ENCODE measurements at regions not wholly inside any gene's neighbourhood (a gene's known extent, or its start where the extent isn't known, plus 50 kb on each side); places are given as distances from the start of the nearest gene placed in this dataset.

DNA sequence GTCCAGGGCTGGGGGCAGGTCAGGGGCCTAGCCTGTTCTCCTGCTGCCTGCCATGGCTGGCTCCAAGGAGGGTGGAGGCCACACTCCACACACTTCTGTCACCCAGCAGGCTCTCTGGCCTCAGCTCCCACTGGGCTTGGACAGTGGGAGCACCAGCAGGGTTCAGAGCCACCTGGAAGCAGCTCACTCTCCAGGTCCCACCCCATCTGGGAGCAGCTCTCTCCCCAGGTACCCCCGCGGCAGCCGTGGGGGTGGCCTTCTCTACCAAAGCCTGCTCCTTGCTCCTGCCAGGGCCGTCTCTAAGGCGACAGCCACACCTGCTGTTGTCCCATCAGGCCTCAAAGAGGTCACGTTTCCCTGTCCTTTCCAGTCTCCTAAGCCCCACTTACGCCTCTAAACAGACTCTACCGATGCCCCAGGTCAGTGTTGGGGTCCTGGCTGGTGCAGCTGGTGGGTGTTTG is 142.5 kb upstream of the RET start:
- Histone ChIP-seq H3K36me3 (ENCODE audit: control insufficient read depth, insufficient read depth, low read length, severe bottlenecking) (no peaks in the 10 kb centered on the region), H3K9ac (ENCODE audit: low read length) (no peak overlapping the region), H3K27me3 (replicated peaks; ENCODE audit: control insufficient read depth, insufficient read depth, low read length) (peaks cover 70% of the 10 kb centered on the region), H3K4me1 (ENCODE audit: control insufficient read depth, insufficient read depth, low read length) (no peaks in the 10 kb centered on the region), H3K4me3 (ENCODE audit: low read length) (no peak overlapping the region), H3K9me3 (ENCODE audit: control insufficient read depth, low read length) (no peaks in the 10 kb centered on the region)
- DNase-seq (ENCODE audit: low read depth) = no peak

DNA sequence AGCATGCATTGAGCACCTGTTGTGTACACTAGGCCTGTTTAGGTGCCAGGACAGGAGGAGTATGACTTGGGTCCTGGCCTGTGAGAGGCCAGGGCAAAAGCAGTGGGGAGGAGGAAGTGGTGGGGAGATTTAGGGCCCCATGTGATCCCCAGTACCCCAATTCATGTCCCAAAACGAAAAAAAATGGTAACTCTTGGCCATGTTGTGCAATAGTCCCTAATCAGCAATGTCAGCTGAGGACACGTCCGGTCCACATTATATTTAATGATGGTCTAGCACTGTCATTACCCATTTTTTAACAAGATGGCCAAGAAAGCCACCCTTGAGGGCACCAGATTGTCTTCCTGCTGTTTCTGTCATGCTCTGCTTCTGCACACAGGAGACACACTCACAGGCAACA is 142.0 kb upstream of the RET start:
- no peaks in the 10 kb centered on the region for H3K36me3 ChIP-seq (ENCODE audit: control insufficient read depth, insufficient read depth, low read length, severe bottlenecking)
- DNase-seq (ENCODE audit: low read depth) = no peak
- H3K27me3 ChIP-seq (replicated peaks; ENCODE audit: control insufficient read depth, insufficient read depth, low read length) = peaks cover 66% of the 10 kb centered on the region
- no peaks in the 10 kb centered on the region for H3K4me1 ChIP-seq (ENCODE audit: control insufficient read depth, insufficient read depth, low read length)
- H3K9me3 ChIP-seq (ENCODE audit: control insufficient read depth, low read length) = no peaks in the 10 kb centered on the region
- H3K4me3 ChIP-seq (ENCODE audit: low read length) = no peak overlapping the region
- no peak overlapping the region for H3K9ac ChIP-seq (ENCODE audit: low read length)

- no peak overlapping the region for H3K9ac ChIP-seq (ENCODE audit: low read length)
- no peak overlapping the region for H3K4me3 ChIP-seq (ENCODE audit: low read length)
- H3K9me3 ChIP-seq (ENCODE audit: control insufficient read depth, low read length) = no peaks in the 10 kb centered on the region
- no peaks in the 10 kb centered on the region for H3K4me1 ChIP-seq (ENCODE audit: control insufficient read depth, insufficient read depth, low read length)
- H3K36me3 ChIP-seq (ENCODE audit: control insufficient read depth, insufficient read depth, low read length, severe bottlenecking) = no peaks in the 10 kb centered on the region
- H3K27me3 ChIP-seq (replicated peaks; ENCODE audit: control insufficient read depth, insufficient read depth, low read length) = peaks cover 60% of the 10 kb centered on the region
- DNase-seq (ENCODE audit: low read depth) = no peak
Observed at GRCh38 chr10:42935466-42935865, 141.4 kb upstream of the RET start.

DNA sequence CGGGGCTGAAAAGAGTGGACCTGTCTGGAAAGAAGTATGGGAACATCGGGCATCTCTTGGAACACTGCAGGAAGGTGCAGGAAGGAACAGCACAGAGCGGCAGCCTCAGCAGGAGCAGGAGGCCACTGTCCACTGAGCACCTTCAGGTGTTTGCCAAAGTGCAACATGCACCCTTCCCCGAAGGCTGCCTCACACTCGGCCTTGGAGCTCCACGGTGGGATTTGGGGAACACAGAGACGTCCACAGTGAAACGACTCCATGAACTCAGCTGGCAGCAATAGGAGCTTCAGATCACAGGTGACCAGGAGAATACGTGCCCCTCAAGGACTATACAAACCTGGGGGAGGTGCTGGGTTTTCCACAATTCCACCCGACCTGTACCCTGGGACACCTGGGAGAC is 140.3 kb upstream of the RET start:
- Histone ChIP-seq H3K9ac (ENCODE audit: low read length) (no peak overlapping the region), H3K36me3 (ENCODE audit: control insufficient read depth, insufficient read depth, low read length, severe bottlenecking) (no peaks in the 10 kb centered on the region), H3K4me1 (ENCODE audit: control insufficient read depth, insufficient read depth, low read length) (no peaks in the 10 kb centered on the region), H3K9me3 (ENCODE audit: control insufficient read depth, low read length) (no peaks in the 10 kb centered on the region), H3K27me3 (replicated peaks; ENCODE audit: control insufficient read depth, insufficient read depth, low read length) (peaks cover 52% of the 10 kb centered on the region), H3K4me3 (ENCODE audit: low read length) (no peak overlapping the region)
- DNase-seq (ENCODE audit: low read depth) = no peak

DNA sequence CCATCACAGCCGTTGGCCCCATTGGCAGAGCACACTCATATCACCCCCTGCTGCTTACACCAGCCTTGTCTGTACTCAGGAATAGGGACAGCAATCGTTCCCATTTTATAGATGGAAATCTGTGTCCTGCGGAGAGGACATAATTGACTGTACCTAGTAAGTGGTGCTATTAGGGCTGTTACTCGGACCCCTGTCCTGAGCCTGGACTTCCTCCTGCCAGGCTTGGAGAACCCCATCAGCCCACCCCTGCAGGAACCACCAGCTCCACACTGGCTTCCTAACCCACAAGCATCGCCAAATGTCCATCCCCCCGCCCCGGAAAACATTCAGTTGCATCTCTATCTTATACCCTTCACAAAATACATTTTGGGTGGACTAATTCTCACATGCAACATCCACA is 139.8 kb upstream of the RET start:
- H3K9ac ChIP-seq (ENCODE audit: low read length) = no peak overlapping the region
- DNase-seq (ENCODE audit: low read depth) = no peak
- no peaks in the 10 kb centered on the region for H3K36me3 ChIP-seq (ENCODE audit: control insufficient read depth, insufficient read depth, low read length, severe bottlenecking)
- no peaks in the 10 kb centered on the region for H3K9me3 ChIP-seq (ENCODE audit: control insufficient read depth, low read length)
- H3K4me3 ChIP-seq (ENCODE audit: low read length) = no peak overlapping the region
- H3K4me1 ChIP-seq (ENCODE audit: control insufficient read depth, insufficient read depth, low read length) = no peaks in the 10 kb centered on the region
- H3K27me3 ChIP-seq (replicated peaks; ENCODE audit: control insufficient read depth, insufficient read depth, low read length) = peaks cover 52% of the 10 kb centered on the region

DNA sequence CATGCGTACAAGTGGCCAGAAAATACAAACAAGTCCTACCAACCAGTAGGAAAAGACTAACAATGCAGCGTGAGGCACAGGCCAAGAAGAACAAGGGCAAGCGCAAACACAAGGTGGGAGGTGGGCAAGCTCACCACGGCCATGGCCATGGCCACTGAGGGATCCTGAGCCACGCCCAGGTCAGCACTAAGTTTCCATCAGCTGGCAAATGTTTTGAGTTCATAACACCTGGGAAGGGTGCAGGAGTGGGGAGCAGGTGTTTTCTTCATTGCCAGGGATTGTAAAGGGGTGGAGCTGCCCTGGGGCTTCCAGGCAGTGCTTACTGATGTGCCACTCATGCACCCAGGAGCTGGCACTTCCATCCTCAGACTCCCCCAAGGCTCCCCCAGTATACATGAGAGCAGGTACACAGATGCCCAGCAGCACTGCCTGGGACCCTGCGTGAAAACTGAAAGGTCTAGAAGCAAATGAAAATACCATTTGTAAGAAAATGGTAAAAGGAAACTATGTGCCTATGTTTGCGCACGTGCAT is 139.2 kb upstream of the RET start:
- H3K4me3 ChIP-seq (ENCODE audit: low read length) = no peak overlapping the region
- H3K36me3 ChIP-seq (ENCODE audit: control insufficient read depth, insufficient read depth, low read length, severe bottlenecking) = no peaks in the 10 kb centered on the region
- H3K27me3 ChIP-seq (replicated peaks; ENCODE audit: control insufficient read depth, insufficient read depth, low read length) = peaks cover 47% of the 10 kb centered on the region
- H3K9me3 ChIP-seq (ENCODE audit: control insufficient read depth, low read length) = no peaks in the 10 kb centered on the region
- DNase-seq (ENCODE audit: low read depth) = no peak
- H3K4me1 ChIP-seq (ENCODE audit: control insufficient read depth, insufficient read depth, low read length) = no peaks in the 10 kb centered on the region
- H3K9ac ChIP-seq (ENCODE audit: low read length) = no peak overlapping the region

DNA sequence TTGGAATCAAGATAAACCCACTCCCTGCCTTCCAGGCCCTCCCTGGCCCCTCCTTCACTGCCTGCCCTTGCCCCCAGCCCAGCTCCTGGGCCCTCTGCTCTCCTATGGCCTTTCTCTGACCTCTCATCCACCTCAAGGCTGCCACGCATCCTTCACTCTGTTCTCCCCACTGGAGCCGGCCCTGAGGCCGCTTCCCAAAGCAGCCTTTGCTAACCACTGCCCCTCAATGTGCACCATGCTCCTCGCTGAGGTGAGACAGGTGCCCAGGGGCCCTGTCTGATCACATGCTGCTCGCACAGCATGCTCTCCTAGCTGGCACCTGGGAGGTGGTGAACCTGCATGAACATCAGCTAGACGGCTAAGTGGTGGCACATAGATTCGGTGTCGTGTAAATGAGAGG is 138.5 kb upstream of the RET start:
- H3K36me3 ChIP-seq (ENCODE audit: control insufficient read depth, insufficient read depth, low read length, severe bottlenecking) = no peaks in the 10 kb centered on the region
- no peak overlapping the region for H3K9ac ChIP-seq (ENCODE audit: low read length)
- no peak overlapping the region for H3K4me3 ChIP-seq (ENCODE audit: low read length)
- no peaks in the 10 kb centered on the region for H3K9me3 ChIP-seq (ENCODE audit: control insufficient read depth, low read length)
- peaks cover 45% of the 10 kb centered on the region for H3K27me3 ChIP-seq (replicated peaks; ENCODE audit: control insufficient read depth, insufficient read depth, low read length)
- no peaks in the 10 kb centered on the region for H3K4me1 ChIP-seq (ENCODE audit: control insufficient read depth, insufficient read depth, low read length)
- DNase-seq (ENCODE audit: low read depth) = no peak

- H3K36me3 ChIP-seq (ENCODE audit: control insufficient read depth, insufficient read depth, low read length, severe bottlenecking) = no peaks in the 10 kb centered on the region
- no peak overlapping the region for H3K4me3 ChIP-seq (ENCODE audit: low read length)
- no peaks in the 10 kb centered on the region for H3K9me3 ChIP-seq (ENCODE audit: control insufficient read depth, low read length)
- H3K27me3 ChIP-seq (replicated peaks; ENCODE audit: control insufficient read depth, insufficient read depth, low read length) = peaks cover 36% of the 10 kb centered on the region
- H3K4me1 ChIP-seq (ENCODE audit: control insufficient read depth, insufficient read depth, low read length) = no peaks in the 10 kb centered on the region
- no peak overlapping the region for H3K9ac ChIP-seq (ENCODE audit: low read length)
- DNase-seq (ENCODE audit: low read depth) = no peak
Observed at GRCh38 chr10:42939237-42939636, 137.6 kb upstream of the RET start.

- Histone ChIP-seq H3K9ac (ENCODE audit: low read length) (no peak overlapping the region), H3K4me1 (ENCODE audit: control insufficient read depth, insufficient read depth, low read length) (no peaks in the 10 kb centered on the region), H3K9me3 (ENCODE audit: control insufficient read depth, low read length) (no peaks in the 10 kb centered on the region), H3K4me3 (ENCODE audit: low read length) (no peak overlapping the region), H3K27me3 (replicated peaks; ENCODE audit: control insufficient read depth, insufficient read depth, low read length) (peaks cover 31% of the 10 kb centered on the region), H3K36me3 (ENCODE audit: control insufficient read depth, insufficient read depth, low read length, severe bottlenecking) (no peaks in the 10 kb centered on the region)
- DNase-seq (ENCODE audit: low read depth) = no peak
Observed at GRCh38 chr10:42939685-42940366, 137.0 kb upstream of the RET start.

DNA sequence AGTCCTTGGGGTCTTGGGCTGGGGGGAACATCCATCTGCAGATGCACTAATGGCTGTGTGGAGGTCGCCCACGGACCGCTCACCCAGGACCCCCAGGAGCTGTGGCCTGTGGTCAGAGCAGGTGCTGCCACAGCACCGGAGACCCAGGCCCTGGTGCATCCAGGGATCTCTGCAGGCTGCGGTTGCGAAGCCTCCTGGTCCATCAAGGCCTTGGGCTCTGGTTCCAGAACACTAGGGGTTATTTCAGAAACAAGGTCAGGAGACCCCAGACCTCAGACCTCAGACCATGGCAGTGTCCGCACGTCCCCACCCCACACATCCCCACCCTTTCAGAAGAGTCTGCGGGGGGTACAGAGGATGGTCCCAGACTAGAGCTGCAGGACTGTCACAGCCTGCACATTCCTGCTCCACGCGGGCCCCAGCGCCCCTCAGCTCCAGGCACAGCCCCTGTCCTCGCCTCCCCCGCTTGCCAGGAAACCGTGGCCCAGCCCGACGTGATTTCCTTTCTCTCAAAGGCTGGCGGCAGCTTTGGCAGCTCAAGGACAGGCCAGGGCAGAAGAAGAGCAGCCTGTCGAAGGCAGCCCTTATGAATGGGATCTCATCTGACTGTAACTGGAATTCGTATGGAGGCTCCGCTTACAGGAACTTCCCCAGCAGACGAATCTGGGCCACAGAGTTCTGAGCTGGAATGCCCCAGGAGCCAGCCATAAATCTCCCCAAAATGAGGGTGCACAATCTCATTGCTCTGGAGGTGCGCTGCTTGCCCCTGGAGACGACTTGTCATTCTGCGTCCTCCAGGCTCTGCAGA is 136.2 kb upstream of the RET start:
- Histone ChIP-seq H3K36me3 (ENCODE audit: control insufficient read depth, insufficient read depth, low read length, severe bottlenecking) (no peaks in the 10 kb centered on the region), H3K9ac (ENCODE audit: low read length) (no peak overlapping the region), H3K4me3 (ENCODE audit: low read length) (no peak overlapping the region), H3K4me1 (ENCODE audit: control insufficient read depth, insufficient read depth, low read length) (no peaks in the 10 kb centered on the region), H3K9me3 (ENCODE audit: control insufficient read depth, low read length) (no peaks in the 10 kb centered on the region), H3K27me3 (replicated peaks; ENCODE audit: control insufficient read depth, insufficient read depth, low read length) (peaks cover 22% of the 10 kb centered on the region)
- no peak for DNase-seq (ENCODE audit: low read depth)

GRCh38 chr10:42941295-42941644 is 135.6 kb upstream of the RET start:
- no peaks in the 10 kb centered on the region for H3K36me3 ChIP-seq (ENCODE audit: control insufficient read depth, insufficient read depth, low read length, severe bottlenecking)
- peaks cover 19% of the 10 kb centered on the region for H3K27me3 ChIP-seq (replicated peaks; ENCODE audit: control insufficient read depth, insufficient read depth, low read length)
- peak; percentile 44 for DNase-seq (ENCODE audit: low read depth)
- no peaks in the 10 kb centered on the region for H3K4me1 ChIP-seq (ENCODE audit: control insufficient read depth, insufficient read depth, low read length)
- H3K4me3 ChIP-seq (ENCODE audit: low read length) = no peak overlapping the region
- H3K9me3 ChIP-seq (ENCODE audit: control insufficient read depth, low read length) = no peaks in the 10 kb centered on the region
- H3K9ac ChIP-seq (ENCODE audit: low read length) = no peak overlapping the region

All from adipocyte (in vitro differentiated cells).